ENCODE measurements at regions not wholly inside any gene's neighbourhood (a gene's known extent, or its start where the extent isn't known, plus 50 kb on each side); places are given as distances from the start of the nearest gene placed in this dataset.
"Not testable (repeated sequence)": the region's sequence is repeated elsewhere in the genome, so short reads cannot be mapped to it uniquely, and the experiment has no call there.

DNA sequence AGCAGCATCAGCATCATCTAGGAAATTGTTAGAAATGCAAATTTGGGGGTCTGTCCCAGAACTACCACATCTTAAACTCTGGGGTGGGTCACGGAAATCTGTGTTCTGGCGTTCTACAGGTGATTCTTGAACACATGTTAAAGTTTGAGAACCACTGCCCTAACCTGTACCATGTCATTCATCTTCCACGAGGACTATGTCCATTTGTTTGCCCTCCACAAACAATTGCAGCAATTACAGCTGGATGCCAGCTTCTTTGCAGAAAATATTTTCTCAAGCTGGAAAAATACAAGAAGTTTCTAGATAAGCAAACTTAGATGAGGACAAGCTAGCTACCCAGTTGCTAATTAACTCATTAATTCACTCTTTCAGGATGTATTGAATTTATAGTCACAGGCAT is 54.1 kb downstream of the MAFB start:
- H3K36me3 ChIP-seq (ENCODE audit: insufficient read depth, low read length) = no peaks in the 10 kb centered on the region
- H3K9ac ChIP-seq (ENCODE audit: low read depth, low read length) = no peak overlapping the region
- H3K27me3 ChIP-seq (ENCODE audit: insufficient read depth, low read length) = no peaks in the 10 kb centered on the region; the same call in 1 of the 2 replicates
- no peaks in the 10 kb centered on the region for H3K4me1 ChIP-seq (ENCODE audit: insufficient read depth, low read length)
- H3K27ac ChIP-seq (ENCODE audit: low read depth, low read length) = no peak overlapping the region
- no peak overlapping the region for H3K4me3 ChIP-seq (ENCODE audit: low read length)
- H3K9me3 ChIP-seq (ENCODE audit: insufficient read depth, low read depth, low read length) = no peaks in the 10 kb centered on the region
- 96% methylated on average over 3 of the region's 3 CpGs for WGBS

DNA sequence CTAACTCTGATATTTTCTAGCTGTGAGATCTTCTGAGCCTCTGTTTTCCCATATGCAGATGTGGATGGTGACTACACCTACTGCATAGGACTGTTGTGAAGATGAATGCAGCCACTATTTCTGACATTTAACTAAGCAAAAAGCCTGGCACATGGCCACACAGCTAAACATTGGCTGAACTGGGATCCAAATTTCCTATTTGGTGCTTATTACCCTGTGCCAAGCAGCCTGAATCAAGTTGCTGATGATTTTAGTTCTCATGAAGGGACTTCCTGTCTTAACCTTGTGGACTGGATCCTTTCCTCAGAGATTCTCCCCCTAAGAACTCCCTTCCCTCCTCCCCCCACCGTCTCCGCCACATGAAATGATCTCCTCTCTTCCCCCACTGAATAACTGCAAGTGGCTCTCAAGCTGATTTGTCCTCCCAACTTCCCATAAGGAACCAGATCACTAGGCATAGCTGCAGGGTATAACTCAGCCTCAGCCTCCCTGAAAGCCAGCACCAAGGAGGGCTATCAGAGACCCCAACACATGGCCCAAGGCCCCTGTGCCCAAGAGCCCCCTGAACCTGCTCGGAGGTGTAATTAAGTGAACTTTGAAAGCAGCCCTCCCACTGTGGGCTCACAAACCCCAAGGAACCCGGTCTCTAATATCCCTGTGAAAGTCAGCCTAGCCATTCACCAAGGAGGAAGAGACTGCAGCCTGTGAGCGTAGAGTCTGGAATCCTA is 55.7 kb downstream of the MAFB start:
- no peak overlapping the region for H3K9ac ChIP-seq (ENCODE audit: low read depth, low read length)
- no peak overlapping the region for H3K4me3 ChIP-seq (ENCODE audit: low read length)
- H3K36me3 ChIP-seq (ENCODE audit: insufficient read depth, low read length) = no peaks in the 10 kb centered on the region
- H3K9me3 ChIP-seq (ENCODE audit: insufficient read depth, low read depth, low read length) = no peaks in the 10 kb centered on the region
- 83% methylated on average over 5 of the region's 5 CpGs for WGBS
- H3K27me3 ChIP-seq (ENCODE audit: insufficient read depth, low read length) = no peaks in the 10 kb centered on the region
- no peak overlapping the region for H3K27ac ChIP-seq (ENCODE audit: low read depth, low read length)
- peaks cover 8% of the 10 kb centered on the region for H3K4me1 ChIP-seq (ENCODE audit: insufficient read depth, low read length)

DNA sequence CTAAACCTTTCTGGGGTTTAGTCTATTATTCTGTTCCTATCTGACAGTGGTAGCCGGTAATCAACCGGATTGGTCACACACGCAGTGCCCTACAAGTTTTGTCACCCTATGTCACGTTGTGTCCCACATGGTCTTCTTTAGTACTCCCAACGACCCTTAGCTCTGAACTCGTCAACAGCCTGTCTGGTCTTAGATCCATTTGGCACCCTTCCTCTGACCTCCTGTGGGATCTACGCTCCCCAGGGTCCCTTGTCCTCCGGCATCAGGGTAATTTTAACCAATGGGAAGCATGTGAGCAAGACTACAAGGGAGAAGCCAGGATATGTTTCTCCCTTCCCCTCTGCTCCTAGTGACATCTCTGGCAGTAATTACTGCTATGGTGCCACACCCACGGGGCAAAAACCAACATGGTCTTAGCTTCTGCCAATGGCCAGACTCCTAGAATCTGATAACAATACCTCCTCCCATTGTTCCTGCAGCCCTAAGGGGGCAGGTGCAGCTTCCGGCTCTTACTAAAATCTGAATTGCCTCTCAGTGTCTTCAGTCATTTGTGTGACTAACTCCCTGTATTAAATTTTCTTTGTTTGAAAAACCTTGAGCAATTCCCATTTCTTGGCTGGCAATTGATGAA is 56.6 kb downstream of the MAFB start:
- Histone ChIP-seq H3K9me3 (ENCODE audit: insufficient read depth, low read depth, low read length) (no peaks in the 10 kb centered on the region), H3K4me3 (ENCODE audit: low read length) (no peak overlapping the region), H3K36me3 (ENCODE audit: insufficient read depth, low read length) (no peaks in the 10 kb centered on the region), H3K4me1 (ENCODE audit: insufficient read depth, low read length) (peaks cover 8% of the 10 kb centered on the region), H3K27ac (ENCODE audit: low read depth, low read length) (no peak overlapping the region), H3K9ac (ENCODE audit: low read depth, low read length) (no peak overlapping the region), H3K27me3 (ENCODE audit: insufficient read depth, low read length) (no peaks in the 10 kb centered on the region)
- WGBS = 91% methylated on average over 10 of the region's 10 CpGs

DNA sequence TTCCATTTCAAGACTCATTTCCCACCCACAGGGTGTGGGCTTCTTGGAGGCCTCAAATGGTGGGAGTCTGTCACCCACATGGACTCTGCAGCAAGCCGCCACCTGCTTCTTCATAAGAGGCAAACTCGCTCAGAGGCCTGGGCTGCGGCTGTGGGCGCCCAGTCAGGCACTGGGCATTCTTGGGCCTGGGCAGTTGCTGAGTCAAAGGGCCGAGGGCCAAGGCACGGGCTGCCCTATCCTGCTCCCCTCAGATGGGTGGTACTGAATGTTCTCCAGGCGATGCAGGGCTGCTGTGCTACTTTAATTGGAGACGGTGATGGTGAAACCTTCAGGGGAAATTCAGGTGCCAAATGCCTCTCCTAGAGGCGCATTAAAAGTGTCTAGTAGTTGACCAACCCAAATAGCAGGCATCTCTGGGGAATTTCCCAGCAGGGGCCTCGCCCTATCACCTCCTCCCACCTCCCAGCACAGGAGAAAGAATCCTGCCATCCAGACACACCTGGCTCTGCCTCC is 57.9 kb downstream of the MAFB start:
- Histone ChIP-seq H3K9me3 (ENCODE audit: insufficient read depth, low read depth, low read length) (no peaks in the 10 kb centered on the region; the same call in 1 of the 2 replicates), H3K36me3 (ENCODE audit: insufficient read depth, low read length) (no peaks in the 10 kb centered on the region), H3K9ac (ENCODE audit: low read depth, low read length) (no peak overlapping the region), H3K27me3 (ENCODE audit: insufficient read depth, low read length) (no peaks in the 10 kb centered on the region), H3K27ac (ENCODE audit: low read depth, low read length) (no peak overlapping the region), H3K4me1 (ENCODE audit: insufficient read depth, low read length) (peaks cover 8% of the 10 kb centered on the region), H3K4me3 (ENCODE audit: low read length) (no peak overlapping the region)
- 95% methylated on average over 10 of the region's 10 CpGs for WGBS

DNA sequence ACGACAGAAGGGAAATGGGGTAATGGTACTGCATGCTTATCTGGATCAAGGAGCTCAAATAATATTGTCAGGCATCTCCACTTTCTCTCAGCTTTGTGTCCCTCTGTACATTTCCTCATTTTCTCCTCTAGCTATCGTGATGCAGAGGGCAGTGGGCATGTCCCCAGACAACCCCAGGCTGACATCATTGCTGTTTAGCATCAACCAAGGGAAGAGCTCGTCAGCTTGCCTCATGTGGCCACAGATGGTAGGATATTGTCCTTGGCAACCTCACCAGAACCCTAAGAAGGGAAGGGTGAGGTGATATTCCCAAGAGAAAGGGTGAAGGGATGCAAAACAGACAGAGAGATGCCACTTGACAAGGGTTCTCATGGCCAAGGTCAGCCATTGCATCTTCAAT is 58.3 kb downstream of the MAFB start:
- Histone ChIP-seq H3K4me1 (ENCODE audit: insufficient read depth, low read length) (peaks cover 8% of the 10 kb centered on the region), H3K9ac (ENCODE audit: low read depth, low read length) (no peak overlapping the region), H3K27me3 (ENCODE audit: insufficient read depth, low read length) (no peaks in the 10 kb centered on the region), H3K9me3 (ENCODE audit: insufficient read depth, low read depth, low read length) (no peaks in the 10 kb centered on the region; the same call in 1 of the 2 replicates), H3K36me3 (ENCODE audit: insufficient read depth, low read length) (no peaks in the 10 kb centered on the region), H3K27ac (ENCODE audit: low read depth, low read length) (no peak overlapping the region), H3K4me3 (ENCODE audit: low read length) (no peak overlapping the region)
- WGBS = 93% methylated on average over 3 of the region's 3 CpGs

DNA sequence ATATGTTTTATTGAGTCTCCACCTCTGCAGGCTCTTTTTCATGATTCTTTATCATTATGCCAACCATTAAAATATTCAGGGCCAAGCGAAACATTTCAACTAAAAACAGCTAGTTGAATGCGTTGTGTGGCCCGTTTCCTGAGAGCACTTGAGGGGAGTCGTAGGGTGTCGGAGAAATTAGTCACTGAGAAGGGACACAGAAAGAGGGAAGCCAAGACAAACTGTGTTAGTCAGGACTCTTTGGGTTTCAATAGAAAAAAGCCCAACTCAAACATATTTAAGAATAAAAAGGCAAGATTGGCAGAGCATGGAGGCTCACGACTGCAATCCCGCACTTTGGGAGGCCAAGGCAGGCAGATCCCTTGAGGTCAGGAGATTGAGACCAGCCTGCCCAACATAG is 58.9 kb downstream of the MAFB start:
- Histone ChIP-seq H3K4me1 (ENCODE audit: insufficient read depth, low read length) (peaks cover 8% of the 10 kb centered on the region), H3K27me3 (ENCODE audit: insufficient read depth, low read length) (no peaks in the 10 kb centered on the region), H3K36me3 (ENCODE audit: insufficient read depth, low read length) (no peaks in the 10 kb centered on the region), H3K27ac (ENCODE audit: low read depth, low read length) (no peak overlapping the region), H3K9me3 (ENCODE audit: insufficient read depth, low read depth, low read length) (no peaks in the 10 kb centered on the region; the same call in 1 of the 2 replicates), H3K4me3 (ENCODE audit: low read length) (no peak overlapping the region), H3K9ac (ENCODE audit: low read depth, low read length) (no peak overlapping the region)
- WGBS = 98% methylated on average over 7 of the region's 7 CpGs

DNA sequence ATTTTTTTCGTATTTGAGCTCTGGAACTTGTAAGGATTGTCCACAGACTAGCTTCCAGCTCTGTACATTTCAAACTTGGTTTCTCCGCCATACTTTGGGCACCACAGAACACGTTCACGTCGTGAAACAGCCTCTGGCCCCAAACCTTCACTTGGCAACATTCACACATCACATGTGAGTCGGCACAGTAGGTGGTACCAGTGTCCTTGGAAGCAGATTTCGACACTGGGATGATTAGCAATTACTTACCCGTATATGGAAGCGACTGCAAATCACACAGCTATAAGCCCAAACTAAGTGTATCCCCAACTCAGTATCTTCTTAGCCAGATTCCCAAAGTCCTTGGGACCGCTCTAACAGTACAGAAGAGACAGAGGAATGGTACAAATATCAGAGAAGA is 60.2 kb downstream of the MAFB start:
- Histone ChIP-seq H3K4me1 (ENCODE audit: insufficient read depth, low read length) (peaks cover 8% of the 10 kb centered on the region), H3K36me3 (ENCODE audit: insufficient read depth, low read length) (no peaks in the 10 kb centered on the region)
- 73% methylated on average over 9 of the region's 10 CpGs for WGBS

DNA sequence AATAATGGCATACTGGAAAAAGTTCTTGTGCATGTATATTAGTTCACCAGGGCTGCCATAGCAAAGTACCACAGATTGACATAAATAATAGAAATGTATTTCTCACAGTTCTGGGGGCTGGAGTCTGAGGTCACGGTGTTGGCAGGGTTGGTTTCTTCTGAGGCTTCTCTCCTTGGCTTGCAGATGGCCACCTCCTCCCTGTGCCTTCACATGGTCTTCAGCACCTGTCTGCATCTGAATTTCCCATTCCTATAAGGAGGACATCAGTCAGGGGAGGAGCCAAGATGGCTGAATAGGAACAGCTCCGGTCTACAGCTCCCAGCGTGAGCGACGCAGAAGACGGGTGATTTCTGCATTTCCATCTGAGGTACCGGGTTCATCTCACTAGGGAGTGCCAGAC is 70.0 kb downstream of the MAFB start:
- not testable (repeated sequence) for H3K9me3 ChIP-seq (ENCODE audit: insufficient read depth, low read depth, low read length); H3K9ac ChIP-seq (ENCODE audit: low read depth, low read length); H3K27me3 ChIP-seq (ENCODE audit: insufficient read depth, low read length); H3K27ac ChIP-seq (ENCODE audit: low read depth, low read length); H3K36me3 ChIP-seq (ENCODE audit: insufficient read depth, low read length); H3K4me1 ChIP-seq (ENCODE audit: insufficient read depth, low read length)
- WGBS = 100% methylated on average over 1 of the region's 7 CpGs
- 0 out of 2 replicates have a peak overlapping the region, but pooled peaks have one; percentile 23 for H3K4me3 ChIP-seq (ENCODE audit: low read length)

More for the DNA sequence above, 60.2 kb downstream of the MAFB start:
- Histone ChIP-seq H3K9me3 (ENCODE audit: insufficient read depth, low read depth, low read length) (no peaks in the 10 kb centered on the region; the same call in 1 of the 2 replicates), H3K27ac (ENCODE audit: low read depth, low read length) (no peak overlapping the region), H3K27me3 (ENCODE audit: insufficient read depth, low read length) (no peaks in the 10 kb centered on the region), H3K9ac (ENCODE audit: low read depth, low read length) (no peak overlapping the region), H3K4me3 (ENCODE audit: low read length) (no peak overlapping the region)

DNA sequence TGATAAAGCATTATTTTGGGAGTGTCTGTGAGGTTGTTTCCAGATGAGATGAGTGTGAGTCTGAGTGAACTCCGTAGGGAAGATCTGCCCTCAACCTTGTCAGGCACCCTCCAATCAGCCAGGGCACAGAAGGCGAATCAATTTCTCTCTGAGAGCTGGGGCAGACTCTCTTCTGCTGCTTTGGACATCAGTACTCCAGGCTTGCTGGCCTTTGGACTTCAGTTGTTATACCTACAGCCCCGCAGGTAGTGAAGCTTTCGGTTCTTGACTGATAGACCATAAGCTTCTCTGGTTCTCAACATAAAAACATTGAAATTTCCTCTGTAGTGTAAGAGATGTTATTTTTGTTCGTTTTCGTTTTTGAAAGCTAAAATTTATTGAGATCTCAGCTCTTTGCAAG is 71.4 kb downstream of the MAFB start:
- Histone ChIP-seq H3K9ac (ENCODE audit: low read depth, low read length) (no peak overlapping the region), H3K27ac (ENCODE audit: low read depth, low read length) (no peak overlapping the region), H3K27me3 (ENCODE audit: insufficient read depth, low read length) (no peaks in the 10 kb centered on the region), H3K9me3 (ENCODE audit: insufficient read depth, low read depth, low read length) (no peaks in the 10 kb centered on the region), H3K4me3 (ENCODE audit: low read length) (no peak overlapping the region), H3K36me3 (ENCODE audit: insufficient read depth, low read length) (no peaks in the 10 kb centered on the region), H3K4me1 (ENCODE audit: insufficient read depth, low read length) (no peaks in the 10 kb centered on the region)
- 93% methylated on average over 6 of the region's 6 CpGs for WGBS

DNA sequence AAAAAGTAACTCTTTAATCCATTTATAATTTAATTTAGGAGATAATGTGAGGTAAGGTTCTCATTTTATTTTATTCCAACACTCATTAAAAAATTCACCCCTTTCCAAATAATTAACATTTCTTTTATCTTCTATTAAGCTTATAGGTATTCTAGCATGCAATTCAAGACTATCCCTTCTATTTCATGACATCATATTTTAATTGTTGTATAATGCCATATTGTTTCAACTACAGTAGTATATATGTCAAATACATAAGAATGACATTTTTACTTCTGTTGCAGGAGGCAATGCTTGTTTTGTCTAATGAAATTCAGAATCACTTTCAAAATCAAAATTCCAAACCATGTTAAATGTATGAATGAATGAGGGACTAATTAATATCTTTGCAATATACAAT is 76.2 kb downstream of the MAFB start:
- Histone ChIP-seq H3K4me3 (ENCODE audit: low read length) (no peak overlapping the region), H3K36me3 (ENCODE audit: insufficient read depth, low read length) (no peaks in the 10 kb centered on the region), H3K27ac (ENCODE audit: low read depth, low read length) (no peak overlapping the region), H3K9ac (ENCODE audit: low read depth, low read length) (no peak overlapping the region), H3K4me1 (ENCODE audit: insufficient read depth, low read length) (no peaks in the 10 kb centered on the region), H3K27me3 (ENCODE audit: insufficient read depth, low read length) (no peaks in the 10 kb centered on the region), H3K9me3 (ENCODE audit: insufficient read depth, low read depth, low read length) (no peaks in the 10 kb centered on the region)

DNA sequence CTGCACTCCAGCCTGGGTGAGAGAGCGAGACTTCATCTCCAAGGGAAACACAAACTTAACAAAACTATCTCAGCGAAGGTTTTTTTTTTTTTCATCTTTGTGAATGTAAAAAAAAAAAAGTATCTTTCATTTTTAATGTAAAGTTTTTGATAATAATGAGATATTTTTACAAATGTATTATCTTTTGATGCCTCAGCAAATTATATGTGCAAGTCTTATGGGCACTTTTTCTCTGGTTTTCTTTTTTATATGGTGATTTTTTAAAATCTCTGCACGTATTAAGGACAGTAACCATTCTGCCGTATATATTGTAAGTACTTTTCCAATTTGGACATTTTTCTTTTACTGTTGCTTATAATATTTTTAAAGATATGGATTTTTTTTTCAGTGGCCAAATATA is 76.8 kb downstream of the MAFB start:
- Histone ChIP-seq H3K27ac (ENCODE audit: low read depth, low read length) (no peak overlapping the region), H3K4me1 (ENCODE audit: insufficient read depth, low read length) (no peaks in the 10 kb centered on the region), H3K9me3 (ENCODE audit: insufficient read depth, low read depth, low read length) (no peaks in the 10 kb centered on the region), H3K9ac (ENCODE audit: low read depth, low read length) (no peak overlapping the region), H3K4me3 (ENCODE audit: low read length) (no peak overlapping the region), H3K27me3 (ENCODE audit: insufficient read depth, low read length) (no peaks in the 10 kb centered on the region), H3K36me3 (ENCODE audit: insufficient read depth, low read length) (no peaks in the 10 kb centered on the region)
- WGBS = no CpG with 5 or more reads among the region's 4 CpGs
